Panc1 (cell line): ENCODE measurements at regions not wholly inside any gene's neighbourhood (a gene's known extent, or its start where the extent isn't known, plus 50 kb on each side); places are given as distances from the start of the nearest gene placed in this dataset.

ENCODE experiments used
- ATAC-seq: fragments of 200-7000 bp; cut with Tn5 transposase; 2 replicates; pipeline ENCODE4 v1.9.1; 2020; ENCODE audit warnings: mild to moderate bottlenecking, moderate library complexity
- BruUV-seq: library from RNA; stranded (reverse); fragments of 400-500 nt; replicated peaks from 2 replicates; lab custom pipeline; 2021; lab: Mats Ljungman, UMichigan
- CTCF ChIA-PET: fragments of 300-600 bp; sonication (Branson Sonifier 250); formaldehyde crosslinking; loops from one replicate; lab custom pipeline; 2022; ENCODE audit warnings: antibody characterized with exemption; lab: Charles Lee
- POLR2A ChIA-PET: fragments of 300-600 bp; sonication (Branson Sonifier 250); formaldehyde crosslinking; loops from one replicate; lab custom pipeline; 2022; ENCODE audit warnings: antibody characterized with exemption; lab: Charles Lee
- DNase-seq: peaks from one replicate; pipeline ENCODE4 v3.0.0-alpha.2; 2010; ENCODE audit warnings: low read depth, low spot score
- H3K27ac ChIP-seq: 2 replicates; pipeline ENCODE4 v1.5.1; 2011; ENCODE audit warnings: mild to moderate bottlenecking, low read length, inconsistent platforms
- H3K27me3 ChIP-seq: fragments of 200-500 bp; sonication (Bioruptor generic); 2 replicates; pipeline ENCODE4 v1.6.0; 2014; ENCODE audit warnings: low read length, inconsistent platforms; ENCODE audit not compliant: control insufficient read depth, insufficient read depth
- H3K36me3 ChIP-seq: fragments of 200-500 bp; sonication (Bioruptor generic); 2 replicates; pipeline ENCODE4 v1.5.1; 2014; ENCODE audit warnings: inconsistent platforms, mild to moderate bottlenecking, low read length, moderate library complexity; ENCODE audit not compliant: control insufficient read depth, insufficient read depth
- H3K4me1 ChIP-seq: 2 replicates; pipeline ENCODE4 v1.5.1; 2011; ENCODE audit warnings: inconsistent platforms, mild to moderate bottlenecking, low read length, moderate library complexity; ENCODE audit not compliant: control insufficient read depth, insufficient read depth
- H3K4me3 ChIP-seq, 2 experiments: 2 replicates each; pipeline ENCODE4 v1.5.1; 2011 to 2012; ENCODE audit warnings: low read depth in 2 of 2, low read length in 2 of 2, mild to moderate bottlenecking in 2 of 2, inconsistent platforms in 1 of 2, moderate library complexity in 1 of 2
- H3K9me3 ChIP-seq: fragments of 200-500 bp; sonication (Bioruptor generic); 2 replicates; pipeline ENCODE4 v1.5.1; 2014; ENCODE audit warnings: low read depth, mild to moderate bottlenecking, inconsistent platforms, low read length, moderate library complexity; ENCODE audit not compliant: control insufficient read depth, insufficient read depth
- POLR2AphosphoS5 ChIP-seq: IDR thresholded peaks from 2 replicates; pipeline ENCODE4 v1.6.1; 2012; ENCODE audit warnings: mild to moderate bottlenecking, low read depth, low read length, moderate library complexity
- SIN3A ChIP-seq: IDR thresholded peaks from 2 replicates; pipeline ENCODE4 v1.6.1; 2012; ENCODE audit warnings: low read depth, mild to moderate bottlenecking, low read length, moderate library complexity, borderline replicate concordance; ENCODE audit not compliant: insufficient read depth
- TCF7L2 ChIP-seq: IDR thresholded peaks from 2 replicates; pipeline ENCODE4 v1.6.1; 2011; ENCODE audit warnings: mild to moderate bottlenecking, low read depth, low read length, inconsistent platforms
- in situ Hi-C: cut with HindIII; loops from 2 replicates; pipeline ENCODE4 v1.10.0; 2016; ENCODE audit warnings: low sequenced_read_pairs, low pct_unique_long_range_greater_than_20kb
- intact Hi-C: fragments of 100-400 bp; cut with micrococcal nuclease; formaldehyde crosslinking; loops from one replicate; pipeline ENCODE4 v1.10.0; 2022; ENCODE audit not compliant: unreplicated experiment
- TF ChIP-seq, protein P1 (sequence below): fragments of 450-650 bp; IDR thresholded peaks from 2 replicates; pipeline ENCODE4 v1.5.1; 2017; ENCODE audit warnings: mild to moderate bottlenecking
- TF ChIP-seq, protein P2 (sequence below), 2 experiments: IDR thresholded peaks; 2 replicates each; pipeline ENCODE4 v1.6.1; 2011 to 2012; ENCODE audit warnings: low read depth in 2 of 2, control low read depth in 1 of 2, low read length in 1 of 2, mild to moderate bottlenecking in 1 of 2, moderate library complexity in 1 of 2; ENCODE audit not compliant: insufficient read depth in 1 of 2

DNA sequence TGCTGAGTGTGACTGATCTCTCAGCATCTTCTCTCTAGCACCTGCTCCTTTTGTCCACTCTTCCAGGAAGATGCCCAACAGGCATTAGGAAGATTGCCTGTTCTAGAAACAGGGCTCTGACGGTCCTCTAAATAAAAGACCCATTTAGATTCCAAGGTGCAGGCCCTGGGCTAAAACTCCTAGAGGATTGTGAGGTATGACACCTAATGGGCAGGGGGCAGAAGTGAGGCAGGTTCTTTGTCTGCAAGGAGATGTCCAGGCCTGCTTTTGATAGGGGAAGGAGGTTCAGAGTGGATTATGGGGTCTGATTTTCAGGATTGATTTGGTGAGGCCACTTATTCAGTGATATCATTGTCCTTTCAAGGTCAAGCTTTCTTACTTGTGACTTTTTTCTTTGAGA, 140.8 kb upstream of the TRPC7 start:
- ChIA-PET POLR2A (no interaction called here), CTCF (no interaction called here)
- no TSS peak for BruUV-seq
- no peak for TF ChIP-seq POLR2AphosphoS5
- TF ChIP-seq SIN3A, result no peak
- TF ChIP-seq, protein P1, sequence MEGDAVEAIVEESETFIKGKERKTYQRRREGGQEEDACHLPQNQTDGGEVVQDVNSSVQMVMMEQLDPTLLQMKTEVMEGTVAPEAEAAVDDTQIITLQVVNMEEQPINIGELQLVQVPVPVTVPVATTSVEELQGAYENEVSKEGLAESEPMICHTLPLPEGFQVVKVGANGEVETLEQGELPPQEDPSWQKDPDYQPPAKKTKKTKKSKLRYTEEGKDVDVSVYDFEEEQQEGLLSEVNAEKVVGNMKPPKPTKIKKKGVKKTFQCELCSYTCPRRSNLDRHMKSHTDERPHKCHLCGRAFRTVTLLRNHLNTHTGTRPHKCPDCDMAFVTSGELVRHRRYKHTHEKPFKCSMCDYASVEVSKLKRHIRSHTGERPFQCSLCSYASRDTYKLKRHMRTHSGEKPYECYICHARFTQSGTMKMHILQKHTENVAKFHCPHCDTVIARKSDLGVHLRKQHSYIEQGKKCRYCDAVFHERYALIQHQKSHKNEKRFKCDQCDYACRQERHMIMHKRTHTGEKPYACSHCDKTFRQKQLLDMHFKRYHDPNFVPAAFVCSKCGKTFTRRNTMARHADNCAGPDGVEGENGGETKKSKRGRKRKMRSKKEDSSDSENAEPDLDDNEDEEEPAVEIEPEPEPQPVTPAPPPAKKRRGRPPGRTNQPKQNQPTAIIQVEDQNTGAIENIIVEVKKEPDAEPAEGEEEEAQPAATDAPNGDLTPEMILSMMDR, result no peak
- TF ChIP-seq, protein P2, sequence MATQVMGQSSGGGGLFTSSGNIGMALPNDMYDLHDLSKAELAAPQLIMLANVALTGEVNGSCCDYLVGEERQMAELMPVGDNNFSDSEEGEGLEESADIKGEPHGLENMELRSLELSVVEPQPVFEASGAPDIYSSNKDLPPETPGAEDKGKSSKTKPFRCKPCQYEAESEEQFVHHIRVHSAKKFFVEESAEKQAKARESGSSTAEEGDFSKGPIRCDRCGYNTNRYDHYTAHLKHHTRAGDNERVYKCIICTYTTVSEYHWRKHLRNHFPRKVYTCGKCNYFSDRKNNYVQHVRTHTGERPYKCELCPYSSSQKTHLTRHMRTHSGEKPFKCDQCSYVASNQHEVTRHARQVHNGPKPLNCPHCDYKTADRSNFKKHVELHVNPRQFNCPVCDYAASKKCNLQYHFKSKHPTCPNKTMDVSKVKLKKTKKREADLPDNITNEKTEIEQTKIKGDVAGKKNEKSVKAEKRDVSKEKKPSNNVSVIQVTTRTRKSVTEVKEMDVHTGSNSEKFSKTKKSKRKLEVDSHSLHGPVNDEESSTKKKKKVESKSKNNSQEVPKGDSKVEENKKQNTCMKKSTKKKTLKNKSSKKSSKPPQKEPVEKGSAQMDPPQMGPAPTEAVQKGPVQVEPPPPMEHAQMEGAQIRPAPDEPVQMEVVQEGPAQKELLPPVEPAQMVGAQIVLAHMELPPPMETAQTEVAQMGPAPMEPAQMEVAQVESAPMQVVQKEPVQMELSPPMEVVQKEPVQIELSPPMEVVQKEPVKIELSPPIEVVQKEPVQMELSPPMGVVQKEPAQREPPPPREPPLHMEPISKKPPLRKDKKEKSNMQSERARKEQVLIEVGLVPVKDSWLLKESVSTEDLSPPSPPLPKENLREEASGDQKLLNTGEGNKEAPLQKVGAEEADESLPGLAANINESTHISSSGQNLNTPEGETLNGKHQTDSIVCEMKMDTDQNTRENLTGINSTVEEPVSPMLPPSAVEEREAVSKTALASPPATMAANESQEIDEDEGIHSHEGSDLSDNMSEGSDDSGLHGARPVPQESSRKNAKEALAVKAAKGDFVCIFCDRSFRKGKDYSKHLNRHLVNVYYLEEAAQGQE (IDR thresholded peaks at IDR 0.05; ENCODE audit: insufficient read depth in 1 of 2, low read depth in 2 of 2, low read length in 1 of 2), result no peak
- TF ChIP-seq TCF7L2, result no peak
- ATAC-seq, result no peak
- Histone ChIP-seq H3K27me3 (no peaks in the 10 kb centered on the region), H3K4me3 (no peak overlapping the region), H3K36me3 (no peaks in the 10 kb centered on the region), H3K27ac (no peak overlapping the region), H3K4me1 (no peaks in the 10 kb centered on the region), H3K9me3 (no peaks in the 10 kb centered on the region)
- DNase-seq, result no peak
- intact Hi-C loops (no loop called here), in situ Hi-C loops (no loop called here)

GRCh38 chr5:136501133-136501532, 135.8 kb upstream of the TRPC7 start:
- intact Hi-C loops, result no loop called here

More at GRCh38 chr5:136501133-136501532, 135.8 kb upstream of the TRPC7 start:
- no TSS peak for BruUV-seq
- ATAC-seq (no peak), DNase-seq (no peak)
- Histone ChIP-seq H3K27ac (no peak overlapping the region), H3K27me3 (no peaks in the 10 kb centered on the region), H3K9me3 (no peaks in the 10 kb centered on the region), H3K4me1 (no peaks in the 10 kb centered on the region), H3K4me3 (no peak overlapping the region), H3K36me3 (no peaks in the 10 kb centered on the region)
- TF ChIP-seq TCF7L2 (no peak), SIN3A (no peak), POLR2AphosphoS5 (no peak)
- TF ChIP-seq, protein P2 (IDR thresholded peaks at IDR 0.05; ENCODE audit: insufficient read depth in 1 of 2, low read depth in 2 of 2, low read length in 1 of 2), result no peak
- TF ChIP-seq, protein P1, result no peak
- CTCF ChIA-PET, result no interaction called here
- in situ Hi-C loops, result no loop called here
- POLR2A ChIA-PET, result no interaction called here
